GM12878 (cell line): ENCODE measurements at regions not wholly inside any gene's neighbourhood (a gene's known extent, or its start where the extent isn't known, plus 50 kb on each side); places are given as distances from the start of the nearest gene placed in this dataset.

Experiments used
- ATAC-seq: fragments of 200-7000 bp; cut with Tn5 transposase; 3 replicates; pipeline ENCODE4 v1.9.1; 2020; ENCODE audit warnings: mild to moderate bottlenecking, moderate library complexity
- BruUV-seq: library from RNA; stranded (reverse); fragments of 400-500 nt; replicated peaks from 2 replicates; lab custom pipeline; 2021; lab: Mats Ljungman, UMichigan
- CTCF ChIA-PET: fragments of 300-600 bp; sonication (Branson Sonifier 250); formaldehyde crosslinking; extraction: SDS; loops from one replicate; lab custom pipeline; 2021; ENCODE audit warnings: inconsistent platforms; lab: Yijun Ruan, JAX
- POLR2A ChIA-PET: fragments of 350-600 bp; formaldehyde crosslinking; extraction: SDS; loops from one replicate; lab custom pipeline; 2021; ENCODE audit warnings: inconsistent platforms; lab: Charles Lee
- RAD21 ChIA-PET: fragments of 300-600 bp; sonication (Branson Sonifier 250); formaldehyde crosslinking; loops from one replicate; lab custom pipeline; 2023; ENCODE audit warnings: antibody characterized with exemption; ENCODE audit not compliant: unreplicated experiment; lab: Charles Lee
- SMC1A ChIA-PET: fragments of 300-600 bp; sonication (Branson Sonifier 250); formaldehyde crosslinking; loops from one replicate; lab custom pipeline; 2023; ENCODE audit not compliant: unreplicated experiment, uncharacterized antibody; lab: Charles Lee
- DNase-seq: peaks from one replicate; pipeline ENCODE4 v3.0.0-alpha.2; 2011; ENCODE audit warnings: low read depth, low spot score
- FAIRE-seq: peaks from 3 replicates; lab custom pipeline; 2011; peaks lifted over from hg19 to GRCh38; lab: Jason Lieb, UNC
- H2AFZ ChIP-seq: 2 replicates; pipeline ENCODE4 v1.6.0; 2011; ENCODE audit warnings: low read depth, low read length, control low read depth; ENCODE audit not compliant: control insufficient read depth
- H3K27ac ChIP-seq: 2 replicates; pipeline ENCODE4 v1.5.1; 2011; ENCODE audit warnings: control low read depth; ENCODE audit not compliant: control insufficient read depth, insufficient read depth
- H3K27me3 ChIP-seq, 2 experiments: replicated peaks in 1 of 2; 2 replicates each; pipeline versions ENCODE4 v1.6.0 to v1.6.1; 2011; ENCODE audit warnings: low read length in 1 of 2; ENCODE audit not compliant: control insufficient read depth in 2 of 2, insufficient read depth in 2 of 2
- H3K36me3 ChIP-seq, 2 experiments: 2 replicates each; pipeline ENCODE4 v1.5.1; 2011; ENCODE audit warnings: low read length in 1 of 2; ENCODE audit not compliant: control insufficient read depth in 2 of 2, insufficient read depth in 2 of 2
- H3K4me1 ChIP-seq: 2 replicates; pipeline ENCODE4 v1.6.1; 2011; ENCODE audit warnings: mild to moderate bottlenecking, low read length, moderate library complexity, mixed read lengths; ENCODE audit not compliant: control insufficient read depth, insufficient read depth
- H3K4me2 ChIP-seq: 2 replicates; pipeline ENCODE4 v1.6.0; 2011; ENCODE audit warnings: control low read depth; ENCODE audit not compliant: control insufficient read depth, insufficient read depth
- H3K4me3 ChIP-seq: fragments of 200-600 bp; sonication (generic); 2 replicates; pipeline ENCODE4 v1.5.1; 2016
- H3K79me2 ChIP-seq: 2 replicates; pipeline ENCODE4 v1.6.0; 2011; ENCODE audit warnings: low read length; ENCODE audit not compliant: control insufficient read depth, insufficient read depth
- H3K9ac ChIP-seq: 2 replicates; pipeline ENCODE4 v1.8.0; 2011; ENCODE audit warnings: low read length, control low read depth, mixed read lengths; ENCODE audit not compliant: control insufficient read depth, insufficient read depth
- H3K9me3 ChIP-seq: replicated peaks from 3 replicates; pipeline ENCODE4 v1.5.1; 2011; ENCODE audit warnings: mild to moderate bottlenecking, low read length; ENCODE audit not compliant: control insufficient read depth, insufficient read depth
- H4K20me1 ChIP-seq: 2 replicates; pipeline ENCODE4 v1.6.0; 2011; ENCODE audit not compliant: control insufficient read depth, insufficient read depth
- BCL11A ChIP-seq: IDR thresholded peaks from 2 replicates; pipeline ENCODE4 v1.6.1; 2011; ENCODE audit warnings: low read depth, low read length
- FOXM1 ChIP-seq: IDR thresholded peaks from 2 replicates; pipeline ENCODE4 v1.6.1; 2012; ENCODE audit warnings: low read depth, mild to moderate bottlenecking, inconsistent platforms, low read length, moderate library complexity
- SMAD5 ChIP-seq: IDR thresholded peaks from 2 replicates; pipeline ENCODE4 v1.6.1; 2016; ENCODE audit warnings: antibody characterized with exemption, low read depth
- TCF12 ChIP-seq: IDR thresholded peaks from 2 replicates; pipeline ENCODE4 v1.6.1; 2011; ENCODE audit warnings: low read depth, mild to moderate bottlenecking, low read length
- ZNF217 ChIP-seq: fragments of 450-650 bp; IDR thresholded peaks from 2 replicates; pipeline ENCODE4 v1.6.1; 2017; ENCODE audit warnings: antibody characterized with exemption, mild to moderate bottlenecking
- ZNF274 ChIP-seq: IDR thresholded peaks from one replicate; pipeline ENCODE4 v1.8.0; 2011; ENCODE audit not compliant: insufficient read length, insufficient read depth
- WGBS: methylation state at CpG from one replicate; pipeline ENCODE4 v1.1.6; 2016; ENCODE audit warnings: low lambda C conversion rate; ENCODE audit not compliant: insufficient replicate concordance, insufficient coverage; ENCODE audit errors: missing lambda C conversion rate; 5-methylcytosine and 5-hydroxymethylcytosine counted together
- in situ Hi-C: fragments of 300-500 bp; cut with MboI; formaldehyde crosslinking; loops from 9 replicates; pipeline ENCODE4 v1.14.3; 2018; ENCODE audit warnings: mixed read lengths
- intact Hi-C: fragments of 100-400 bp; cut with micrococcal nuclease; formaldehyde crosslinking; loops from one replicate; pipeline ENCODE4 v1.14.2; 2022; ENCODE audit not compliant: unreplicated experiment

DNA sequence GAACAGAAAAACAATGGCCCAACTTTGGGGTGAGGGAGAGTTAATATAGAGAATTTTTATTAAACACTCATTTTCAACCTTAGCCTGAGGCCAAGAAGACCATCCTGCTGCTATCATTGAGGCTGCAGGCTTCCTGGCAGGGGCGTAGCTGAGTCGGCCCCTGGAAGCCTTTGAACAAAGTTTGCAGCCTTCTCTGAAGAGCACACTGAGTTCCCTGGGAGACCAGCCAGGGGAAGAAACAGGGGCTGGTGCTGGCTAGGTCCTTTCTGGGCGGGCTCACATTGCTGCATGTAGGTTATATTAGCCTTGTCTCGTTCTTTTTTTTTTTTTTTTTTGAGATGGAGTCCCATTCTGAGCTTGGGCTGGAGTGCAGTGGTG lies 126.8 kb upstream of the HS6ST1 start:
- ChIA-PET SMC1A (no interaction called here), CTCF (no interaction called here), POLR2A (no interaction called here), RAD21 (no interaction called here)
- BruUV-seq: no TSS peak
- Histone ChIP-seq H3K9ac (no peak overlapping the region), H2AFZ (no peak overlapping the region), H3K4me2 (no peak overlapping the region), H3K79me2 (no peaks in the 10 kb centered on the region), H3K9me3 (no peaks in the 10 kb centered on the region), H3K27ac (no peak overlapping the region), H3K4me3 (no peak overlapping the region), H3K27me3 (peaks cover 0 to 2% of the 10 kb centered on the region in 2 experiments; a peak in 1 of 4 replicates), H4K20me1 (no peaks in the 10 kb centered on the region), H3K36me3 (no peaks in the 10 kb centered on the region), H3K4me1 (no peaks in the 10 kb centered on the region)
- TF ChIP-seq FOXM1: no peak
- TF ChIP-seq ZNF217: no peak
- TF ChIP-seq BCL11A: no peak
- no peak for DNase-seq
- FAIRE-seq: no peak
- no peak for ATAC-seq
- in situ Hi-C loops (no loop called here), intact Hi-C loops (no loop called here)
- 27% methylated on average over 4 of the region's 4 CpGs for WGBS

DNA sequence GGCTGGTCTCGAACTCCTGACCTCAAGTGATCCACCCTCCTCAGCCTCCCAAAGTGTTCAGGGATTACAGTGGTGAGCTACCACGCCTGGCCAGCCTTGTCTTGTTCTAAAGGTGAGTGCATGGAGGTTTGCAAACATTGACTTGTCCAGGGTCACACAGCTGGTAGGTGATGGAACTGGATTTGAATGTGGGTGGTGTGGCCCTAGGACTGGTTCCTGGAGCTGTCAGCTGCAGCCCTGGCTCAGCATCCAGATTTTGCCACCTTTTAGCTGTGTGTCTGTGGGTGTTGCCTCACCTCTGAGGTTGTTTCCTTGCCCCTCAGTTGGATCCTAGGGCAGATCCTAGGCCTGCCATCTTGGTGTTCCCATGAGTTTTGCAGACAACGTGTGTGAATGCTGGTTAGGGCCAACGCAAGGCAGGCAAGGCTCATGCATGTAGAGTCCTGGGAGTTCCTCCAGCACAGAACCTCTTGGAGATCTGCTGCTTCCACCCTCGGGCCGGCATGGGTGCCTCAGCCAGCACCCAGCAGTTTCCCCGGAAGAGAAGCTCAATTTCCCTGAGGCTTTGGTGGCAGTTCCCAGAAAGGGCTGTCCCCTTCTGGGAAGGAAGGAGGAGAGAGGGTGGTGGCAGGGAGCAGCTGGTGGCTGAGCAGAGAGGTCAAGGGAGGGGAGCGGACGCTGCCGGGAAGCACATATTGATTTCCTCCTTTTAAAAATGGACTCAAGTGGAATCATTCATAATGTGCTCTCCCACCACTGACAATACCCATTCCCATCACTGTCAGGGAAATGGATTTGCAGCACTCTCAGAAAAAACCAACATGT lies 127.6 kb upstream of the HS6ST1 start:
- no peaks in the 10 kb centered on the region for H3K9me3 ChIP-seq
- DNase-seq (no peak), ATAC-seq (no peak), FAIRE-seq (no peak)
- in situ Hi-C loops (no loop called here), intact Hi-C loops (no loop called here)
- no TSS peak for BruUV-seq
- no peak overlapping the region for H3K4me2 ChIP-seq
- no peak overlapping the region for H3K9ac ChIP-seq
- no peak overlapping the region for H3K4me3 ChIP-seq
- POLR2A ChIA-PET: no interaction called here
- H3K79me2 ChIP-seq: no peaks in the 10 kb centered on the region
- peaks cover 0 to 2% of the 10 kb centered on the region in 2 experiments; a peak in 1 of 4 replicates for H3K27me3 ChIP-seq
- H4K20me1 ChIP-seq: no peaks in the 10 kb centered on the region
- no peak overlapping the region for H2AFZ ChIP-seq
- SMC1A ChIA-PET: no interaction called here
- RAD21 ChIA-PET: no interaction called here
- 34% methylated on average over 10 of the region's 10 CpGs for WGBS
- CTCF ChIA-PET: no interaction called here
- no peaks in the 10 kb centered on the region for H3K4me1 ChIP-seq
- no peaks in the 10 kb centered on the region for H3K36me3 ChIP-seq
- H3K27ac ChIP-seq: no peak overlapping the region
- TF ChIP-seq ZNF274: no peak
- TF ChIP-seq TCF12: no peak
- TF ChIP-seq SMAD5: no peak
- TF ChIP-seq, all 136 proteins: peak for 0
